Fibroblast of skin of right quadriceps (primary cell): ENCODE measurements at regions not wholly inside any gene's neighbourhood (a gene's known extent, or its start where the extent isn't known, plus 50 kb on each side); places are given as distances from the start of the nearest gene placed in this dataset.
"Not testable (repeated sequence)": the region's sequence is repeated elsewhere in the genome, so short reads cannot be mapped to it uniquely, and the experiment has no call there.

ENCODE experiments used
- DNase-seq: peaks from one replicate; pipeline ENCODE4 v3.0.0-alpha.2; 2013

DNA sequence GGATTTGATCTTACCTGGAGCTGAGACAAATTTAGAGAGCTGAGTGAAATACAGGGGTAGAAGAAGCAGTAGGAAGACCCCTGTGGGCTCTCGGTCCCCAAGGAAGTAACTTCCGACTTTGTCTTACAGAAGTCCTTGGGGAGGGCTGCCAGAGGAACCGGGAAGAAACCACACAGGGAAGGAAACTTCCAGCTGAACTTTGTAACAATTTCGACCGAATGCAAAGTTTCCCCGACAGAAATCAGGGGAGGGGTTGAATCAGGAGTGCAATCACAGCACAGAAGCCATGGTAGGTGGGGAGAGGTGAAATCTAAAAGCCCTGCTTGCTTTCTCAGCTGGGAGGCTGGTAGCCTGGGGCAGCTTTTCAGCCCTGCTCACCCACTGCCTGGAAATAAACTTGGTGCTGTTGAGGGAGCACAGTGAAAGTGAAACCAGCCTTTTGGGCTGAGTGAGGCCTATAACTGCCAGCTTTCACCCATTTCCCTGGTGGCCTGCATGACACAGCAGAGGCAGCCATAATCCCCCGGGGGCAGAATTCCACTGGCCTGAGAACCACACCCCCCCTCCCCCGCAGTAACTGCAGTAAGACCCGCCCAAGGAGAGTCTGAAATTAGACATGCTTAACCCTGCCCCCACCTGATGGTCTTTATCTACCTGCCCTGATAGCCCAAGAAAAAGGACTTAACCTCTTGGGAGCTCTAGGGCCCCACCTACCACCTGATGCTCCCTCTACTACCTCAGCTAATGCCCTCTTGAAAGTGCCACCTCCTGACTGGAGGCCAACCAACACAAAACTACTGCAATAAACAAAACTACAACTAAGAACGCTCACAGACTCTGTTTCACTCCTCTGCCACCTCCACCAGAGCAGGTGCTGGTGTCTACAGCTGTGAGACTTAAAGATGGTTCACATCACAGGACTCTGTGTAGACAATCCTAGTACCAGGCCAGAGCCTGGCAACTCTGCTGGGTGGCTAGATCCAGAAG is 248.2 kb downstream of the PARM1 start:
- DNase-seq: no peak

DNA sequence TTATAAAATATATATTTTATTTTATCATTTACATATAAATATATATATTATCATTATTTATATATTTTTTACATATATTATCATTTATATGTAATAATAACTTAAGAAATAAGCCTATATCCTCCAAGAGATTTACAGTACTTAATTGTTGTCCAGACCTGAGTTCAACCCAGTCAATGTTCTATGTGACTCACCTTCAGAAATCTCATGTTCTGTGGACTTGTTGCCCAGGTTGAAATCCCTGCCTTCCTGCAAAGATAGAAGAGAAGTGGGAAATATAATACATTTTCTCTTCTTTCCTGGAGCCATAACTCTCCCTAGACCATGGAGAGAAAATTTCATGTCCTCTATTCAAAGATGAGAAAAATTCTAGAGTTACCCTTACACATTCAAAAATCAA is 247.3 kb downstream of the PARM1 start:
- DNase-seq: no peak

- DNase-seq: no peak
Measured at GRCh38 chr4:75179510-75179909, 246.6 kb downstream of the PARM1 start.

DNA sequence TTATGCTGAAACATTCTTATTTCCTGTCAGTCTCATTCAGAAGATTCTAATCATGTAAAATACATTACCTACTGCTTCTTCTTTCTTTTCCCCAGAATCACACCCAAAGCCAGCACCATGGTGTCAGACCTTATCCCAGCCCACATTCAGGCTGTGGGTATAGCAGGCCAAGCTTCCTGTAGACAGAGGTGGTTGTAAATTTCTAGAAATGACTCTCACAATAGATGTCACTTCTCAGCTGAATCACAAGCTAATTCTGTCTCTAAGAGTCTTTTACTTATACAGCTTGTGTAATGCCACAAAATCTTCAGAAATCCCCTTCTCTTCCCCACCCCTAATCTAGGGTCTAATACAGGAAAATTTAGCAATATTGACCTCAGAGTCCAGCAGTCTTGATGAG is 239.6 kb downstream of the PARM1 start:
- DNase-seq: no peak

DNA sequence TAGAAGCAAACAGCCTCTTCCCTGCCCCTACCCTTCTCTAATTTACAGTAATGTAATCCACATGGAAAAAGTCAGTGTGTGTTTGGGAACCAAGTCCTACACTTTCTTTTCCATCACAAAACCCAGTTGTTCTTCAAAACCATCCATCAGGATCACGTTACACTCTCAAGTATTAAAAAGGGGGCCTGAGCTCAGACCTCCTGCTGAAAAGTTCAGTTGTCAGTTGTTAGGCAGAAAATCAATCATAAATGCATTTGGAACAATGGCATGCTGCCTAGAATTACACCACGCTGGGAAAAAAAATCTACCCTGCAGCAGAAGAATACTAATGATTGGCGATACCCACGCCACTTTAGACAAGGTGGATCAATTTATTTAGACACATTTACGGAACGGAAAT is 236.5 kb downstream of the PARM1 start:
- no peak for DNase-seq

DNA sequence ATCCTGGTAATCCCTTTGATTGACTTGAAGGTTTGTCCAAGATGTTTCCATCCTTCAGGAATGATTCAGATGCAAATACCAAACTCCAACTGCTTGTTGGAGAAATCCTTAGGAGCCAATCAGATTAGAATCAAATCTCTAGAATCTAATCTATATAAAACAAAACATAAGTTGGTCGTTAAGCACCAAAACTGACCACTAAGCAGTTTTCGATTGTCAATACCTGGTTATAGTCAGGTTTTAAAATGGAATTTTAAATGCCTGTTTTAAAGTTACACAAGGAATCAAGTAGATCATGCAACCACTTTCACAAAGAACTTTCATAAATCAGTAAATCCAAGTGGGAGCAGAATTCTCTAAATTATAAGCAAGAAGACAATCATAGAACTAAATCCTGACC is 236.1 kb downstream of the PARM1 start:
- no peak for DNase-seq

- DNase-seq: no peak
Measured at GRCh38 chr4:75168548-75168947, 235.6 kb downstream of the PARM1 start.

GRCh38 chr4:75165100-75165499 is 232.2 kb downstream of the PARM1 start:
- DNase-seq: not testable (repeated sequence)

DNA sequence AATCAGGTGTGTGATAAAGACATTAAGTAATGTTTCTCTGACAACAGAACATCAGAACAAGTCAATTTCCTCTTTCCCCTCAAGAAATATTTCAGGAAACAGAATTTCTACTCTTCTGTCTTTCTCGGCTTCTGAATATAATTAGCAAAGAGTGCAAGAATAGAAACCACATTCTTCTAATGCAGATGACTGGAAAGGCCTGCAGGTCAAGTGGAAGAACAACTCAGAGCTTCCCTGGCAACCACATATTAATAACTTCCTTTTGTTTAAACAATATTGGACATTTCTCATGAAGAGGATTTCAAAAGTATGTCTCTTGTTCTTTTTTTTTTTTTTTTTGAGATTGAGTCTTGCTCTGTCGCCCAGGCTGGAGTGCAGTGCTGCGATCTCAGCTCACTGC is 225.5 kb downstream of the PARM1 start:
- no peak for DNase-seq

- no peak for DNase-seq
Measured at GRCh38 chr4:75154994-75155393, 222.1 kb downstream of the PARM1 start.

DNA sequence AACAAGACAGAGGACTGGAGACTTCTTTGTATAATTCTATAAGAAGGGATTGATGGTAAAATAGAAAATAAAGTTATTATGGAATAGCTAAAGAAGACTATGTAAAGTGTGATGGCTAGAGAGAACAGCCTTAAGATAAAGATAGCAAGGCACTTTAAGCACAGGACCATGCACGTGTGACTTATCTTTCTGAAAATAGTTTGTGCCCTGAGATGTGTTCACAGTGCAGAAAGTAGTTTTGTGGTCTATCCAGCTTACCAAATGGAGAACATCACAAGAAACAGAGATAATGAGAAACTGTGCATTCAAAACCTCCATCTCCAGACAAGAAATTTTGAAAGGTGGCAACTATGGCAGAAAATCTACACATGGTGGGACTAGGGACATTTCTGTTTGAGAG is 213.3 kb downstream of the PARM1 start:
- no peak for DNase-seq

DNA sequence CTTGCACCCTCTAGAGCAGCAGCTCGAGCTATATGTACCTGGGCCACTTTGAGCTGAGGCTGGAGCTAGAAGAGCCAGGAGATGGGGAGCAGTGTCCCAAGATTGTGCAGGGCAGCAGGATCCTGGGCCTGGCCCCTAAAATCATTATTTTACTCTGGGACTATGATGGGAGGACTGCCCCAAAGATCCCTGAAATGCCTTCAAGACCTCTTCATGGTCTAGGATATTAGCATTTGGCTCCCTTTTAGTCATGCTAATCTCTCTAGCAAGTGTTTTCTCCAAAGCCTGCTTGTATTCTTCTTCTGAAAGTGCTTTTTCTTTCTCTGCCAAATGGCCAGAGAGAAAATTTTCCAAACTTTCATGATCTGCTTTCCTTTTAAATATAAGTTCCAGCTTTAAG is 211.6 kb downstream of the PARM1 start:
- no peak for DNase-seq

DNA sequence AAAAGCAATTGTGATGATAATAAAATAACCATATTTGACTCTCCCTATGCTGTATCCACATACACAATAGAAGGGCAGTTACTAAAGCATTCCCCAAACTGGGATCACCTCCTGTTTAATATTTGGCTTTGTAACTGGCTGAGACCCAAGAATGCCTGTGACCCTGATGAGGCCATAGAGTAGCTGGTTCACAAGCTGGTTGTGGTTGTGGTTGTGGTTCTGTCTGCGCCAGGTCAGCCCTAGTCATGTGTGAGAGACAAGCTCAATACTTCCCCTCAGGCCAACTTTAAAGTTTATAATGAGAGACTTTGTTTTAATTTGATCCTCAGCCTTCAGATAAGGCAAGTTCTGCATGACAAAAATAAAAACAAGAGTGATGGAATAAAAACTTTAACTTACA is 209.9 kb downstream of the PARM1 start:
- peak; percentile 59 for DNase-seq

- peak; percentile 61 for DNase-seq
Measured at GRCh38 chr4:75142382-75142781, 209.5 kb downstream of the PARM1 start.

DNA sequence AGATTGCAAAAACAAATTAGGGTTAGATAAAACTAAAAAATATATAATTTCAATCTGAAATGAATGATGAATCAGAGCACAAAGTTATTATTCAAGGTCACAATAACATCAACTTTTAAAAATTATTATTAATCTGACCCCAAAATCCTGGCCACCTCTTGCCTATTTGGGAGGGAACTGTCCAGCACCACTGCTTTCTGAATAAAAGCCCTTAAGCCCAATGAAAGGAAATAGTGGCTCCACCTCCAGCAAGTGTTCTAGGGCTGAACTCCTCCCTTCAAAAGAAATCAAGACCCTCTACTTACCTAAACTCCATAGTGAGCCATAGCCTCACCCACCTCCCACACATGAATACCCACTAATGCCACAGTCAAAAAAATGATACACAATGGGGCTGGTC is 208.2 kb downstream of the PARM1 start:
- no peak for DNase-seq

DNA sequence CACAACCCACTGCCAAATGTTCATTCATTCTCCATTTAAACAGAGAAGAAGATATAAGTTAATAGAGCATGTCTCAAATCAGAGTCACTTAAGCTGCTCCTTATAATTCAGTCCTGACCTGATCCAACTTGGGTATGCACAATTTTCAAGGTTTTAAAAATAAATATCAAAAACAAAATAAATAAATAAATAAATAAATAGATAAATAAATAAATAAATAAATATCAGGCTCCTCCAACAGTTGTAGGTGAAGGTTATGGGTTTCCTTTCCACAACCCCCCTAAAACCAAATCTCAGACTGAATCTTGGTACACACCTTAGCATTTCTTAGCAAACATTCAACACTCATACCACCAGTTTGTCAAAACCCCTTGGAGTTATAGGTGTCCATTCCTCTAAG is 204.4 kb downstream of the PARM1 start:
- DNase-seq: no peak

- no peak for DNase-seq
Measured at GRCh38 chr4:75135068-75135825, 202.3 kb downstream of the PARM1 start.

DNA sequence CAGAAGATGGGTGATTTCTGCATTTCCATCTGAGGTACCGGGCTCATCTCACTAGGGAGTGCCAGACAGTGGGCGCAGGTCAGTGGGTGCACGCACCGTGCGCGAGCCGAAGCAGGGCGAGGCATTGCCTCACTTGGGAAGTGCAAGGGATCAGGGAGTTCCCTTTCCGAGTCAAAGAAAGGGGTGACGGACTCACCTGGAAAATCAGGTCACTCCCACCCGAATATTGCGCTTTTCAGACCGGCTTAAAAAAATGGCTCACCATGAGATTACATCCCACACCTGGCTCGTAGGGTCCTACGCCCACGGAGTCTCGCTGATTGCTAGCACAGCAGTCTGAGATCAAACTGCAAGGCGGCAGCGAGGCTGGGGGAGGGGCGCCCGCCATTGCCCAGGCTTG is 194.0 kb downstream of the PARM1 start:
- DNase-seq: not testable (repeated sequence)

DNA sequence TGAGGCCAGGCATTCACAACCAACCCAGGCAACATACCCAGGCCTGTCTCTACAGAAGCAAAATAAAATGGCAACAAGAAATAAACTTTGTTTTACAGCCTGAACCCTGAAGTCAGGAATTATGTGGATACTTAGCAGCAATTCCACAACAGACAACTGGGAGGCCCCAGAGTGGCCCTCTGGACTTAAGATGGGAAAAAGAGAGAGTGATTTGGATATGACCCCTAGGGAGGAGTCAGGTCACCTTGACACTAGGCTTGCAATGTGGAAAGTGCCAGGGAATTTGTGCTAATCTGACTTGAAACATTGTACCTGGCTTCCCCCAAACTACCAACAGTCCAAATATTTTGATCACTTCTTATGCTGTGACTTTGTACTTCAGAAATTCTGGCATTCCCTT is 193.1 kb downstream of the PARM1 start:
- no peak for DNase-seq

- no peak for DNase-seq
Measured at GRCh38 chr4:75122424-75123014, 189.6 kb downstream of the PARM1 start.

DNA sequence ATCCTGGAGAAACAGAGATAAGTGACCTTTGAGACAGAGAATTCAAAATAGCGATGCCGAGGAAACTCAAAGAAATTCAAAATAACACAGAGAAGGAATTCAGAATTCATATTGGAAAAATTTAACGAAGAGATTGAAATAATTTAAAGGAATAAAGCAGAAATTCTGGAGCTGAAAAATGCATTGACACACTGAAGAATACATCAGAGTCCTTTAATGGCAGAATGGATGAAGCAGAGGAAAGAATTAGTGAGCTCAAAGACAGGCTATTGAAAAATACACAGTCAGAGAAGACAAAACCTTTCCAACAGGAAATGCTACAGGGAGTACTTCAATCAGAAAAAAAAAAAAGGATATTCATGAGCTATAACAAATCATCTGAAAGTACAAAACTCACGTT is 185.8 kb downstream of the PARM1 start:
- DNase-seq: no peak

DNA sequence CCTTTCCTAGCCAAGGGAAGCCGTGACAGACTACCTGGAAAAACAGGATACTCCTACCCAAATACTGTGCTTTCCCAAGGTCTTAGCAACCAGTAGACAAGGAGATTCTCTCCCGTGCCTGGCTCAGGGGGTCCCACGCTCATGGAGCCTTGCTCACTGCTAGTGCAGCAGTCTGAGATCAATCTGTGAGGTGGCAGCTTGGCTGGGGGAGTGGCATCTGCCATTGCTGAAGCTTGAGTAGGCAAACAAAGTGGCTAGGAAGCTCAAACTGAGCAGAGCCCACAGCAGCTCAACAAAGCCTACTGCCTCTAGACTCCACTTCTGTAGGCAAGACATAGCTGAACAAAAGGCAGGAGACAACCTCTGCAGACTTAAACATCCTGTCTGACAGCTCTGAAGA is 177.1 kb downstream of the PARM1 start:
- no peak for DNase-seq

DNA sequence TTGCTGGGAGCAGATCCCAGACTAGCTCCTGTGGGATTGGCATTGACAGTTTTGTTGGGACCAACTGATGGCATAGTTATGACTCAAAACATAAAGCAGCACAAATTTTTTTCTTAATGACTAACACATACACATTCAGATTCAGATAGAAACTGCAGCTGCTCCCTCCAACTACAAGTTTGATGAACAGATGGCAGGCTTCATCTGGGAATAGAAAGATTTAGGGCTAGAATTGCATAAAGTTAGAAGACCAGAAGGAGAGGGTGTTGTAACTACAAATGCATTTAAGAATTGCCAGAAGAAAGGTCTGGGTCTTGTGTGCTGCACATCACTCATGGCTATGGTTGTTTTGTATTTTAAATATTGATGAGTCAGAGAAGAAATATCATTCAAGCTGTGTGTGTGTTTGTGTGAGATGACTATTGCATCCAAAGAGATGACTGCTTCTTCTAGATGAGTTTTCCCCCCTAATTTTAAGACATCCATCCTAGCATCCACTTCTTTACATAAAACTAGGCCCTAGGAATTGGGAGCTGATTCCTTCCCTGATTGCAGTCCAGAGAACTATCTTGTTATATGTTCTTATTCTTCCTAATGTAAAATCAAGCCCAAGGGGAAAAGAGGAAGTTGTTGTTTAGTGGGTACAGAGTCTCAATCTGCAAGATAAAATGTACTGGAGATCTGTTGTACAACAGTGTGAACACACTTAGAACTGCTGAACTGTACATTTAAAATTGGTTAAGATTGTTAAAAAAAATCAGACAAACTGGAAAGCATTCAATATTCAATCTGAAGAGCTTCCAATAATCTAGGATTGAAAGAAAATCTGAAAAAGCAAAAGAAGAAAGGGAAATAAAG is 175.1 kb downstream of the PARM1 start:
- DNase-seq: peak; percentile 10
